HCT116 (cell line): ENCODE measurements at regions not wholly inside any gene's neighbourhood (a gene's known extent, or its start where the extent isn't known, plus 50 kb on each side); places are given as distances from the start of the nearest gene placed in this dataset.

Experiments
- ATAC-seq: fragments of 200-7000 bp; cut with Tn5 transposase; 2 replicates; pipeline ENCODE4 v1.9.1; 2020; ENCODE audit warnings: mild to moderate bottlenecking, moderate library complexity
- BruUV-seq: library from RNA; stranded (reverse); fragments of 400-500 nt; replicated peaks from 2 replicates; lab custom pipeline; 2021; lab: Mats Ljungman, UMichigan
- CTCF ChIA-PET: fragments of 300-600 bp; sonication (Branson Sonifier 250); formaldehyde crosslinking; loops from one replicate; lab custom pipeline; 2021; ENCODE audit warnings: antibody characterized with exemption; lab: Charles Lee
- POLR2A ChIA-PET: fragments of 300-600, 350-600 bp; sonication (Branson Sonifier 250); formaldehyde crosslinking; loops from one replicate; lab custom pipeline; 2021; ENCODE audit warnings: antibody characterized with exemption; lab: Charles Lee
- RAD21 ChIA-PET, 2 experiments: fragments of 300-600 bp; sonication (Branson Sonifier 250); formaldehyde crosslinking; loops; one replicate each; lab custom pipeline; 2023; ENCODE audit warnings: low total read pairs in 2 of 2; ENCODE audit not compliant: uncharacterized antibody in 2 of 2, unreplicated experiment in 2 of 2, low non-redundant PET in 1 of 2; lab: Charles Lee
- DNase-seq: peaks from one replicate; pipeline ENCODE4 v3.0.0-alpha.2; 2010; ENCODE audit warnings: low read depth, low spot score
- H2AFZ ChIP-seq: fragments of 200-600 bp; shearing (Covaris generic), sonication (generic); 2 replicates; pipeline ENCODE4 v1.6.1; 2017; ENCODE audit warnings: low read depth, mixed run types, mixed read lengths, antibody characterized with exemption, low read length; ENCODE audit not compliant: poor library complexity, severe bottlenecking
- H3K27ac ChIP-seq: 2 replicates; pipeline ENCODE4 v1.5.1; 2012; ENCODE audit warnings: low read depth, low read length
- H3K27me3 ChIP-seq: fragments of 200-600 bp; sonication (generic); 2 replicates; pipeline ENCODE4 v1.6.1; 2016; ENCODE audit warnings: mixed run types, low read length, mixed read lengths; ENCODE audit not compliant: insufficient read depth
- H3K36me3 ChIP-seq, 2 experiments: fragments of 200-500 bp in 1 of 2; fragments of 200-600 bp in 1 of 2; sonication (Bioruptor generic) in 1 of 2; sonication (generic) in 1 of 2; 2 replicates each; pipeline versions ENCODE4 v1.5.1 to v1.6.1; 2014 to 2016; ENCODE audit warnings: low read length in 2 of 2, inconsistent platforms in 1 of 2, mixed read lengths in 1 of 2, mixed run types in 1 of 2; ENCODE audit not compliant: insufficient read depth in 2 of 2, control insufficient read depth in 1 of 2
- H3K4me1 ChIP-seq, 2 experiments: fragments of 200-600 bp in 1 of 2; sonication (generic) in 1 of 2; 2 replicates each; pipeline versions ENCODE4 v1.5.1 to v1.6.1; 2012 to 2017; ENCODE audit warnings: low read length in 2 of 2, inconsistent platforms in 1 of 2, mild to moderate bottlenecking in 1 of 2, mixed read lengths in 1 of 2, mixed run types in 1 of 2, moderate library complexity in 1 of 2; ENCODE audit not compliant: insufficient read depth in 2 of 2, control insufficient read depth in 1 of 2
- H3K4me2 ChIP-seq: fragments of 200-600 bp; sonication (generic); 2 replicates; pipeline ENCODE4 v1.6.1; 2017; ENCODE audit warnings: mixed run types, low read length, mixed read lengths
- H3K4me3 ChIP-seq, 2 experiments: fragments of 200-600 bp in 1 of 2; sonication (generic) in 1 of 2; replicated peaks in 1 of 2; 2 replicates each; pipeline ENCODE4 v1.5.1; 2011 to 2016; ENCODE audit warnings: low read length in 2 of 2, control low read depth in 1 of 2, low read depth in 1 of 2, mild to moderate bottlenecking in 1 of 2, mixed read lengths in 1 of 2, mixed run types in 1 of 2
- H3K79me2 ChIP-seq: fragments of 200-600 bp; sonication (generic); 2 replicates; pipeline ENCODE4 v1.6.1; 2017; ENCODE audit warnings: mild to moderate bottlenecking, mixed run types, low read length, moderate library complexity, mixed read lengths; ENCODE audit not compliant: insufficient read depth
- H3K9ac ChIP-seq: fragments of 200-600 bp; sonication (generic); 2 replicates; pipeline ENCODE4 v1.6.1; 2016; ENCODE audit warnings: low read length, mixed read lengths
- H3K9me2 ChIP-seq: fragments of 200-600 bp; sonication (generic), shearing (Covaris generic); 2 replicates; pipeline ENCODE4 v1.6.1; 2017; ENCODE audit warnings: mixed run types, mild to moderate bottlenecking, moderate library complexity; ENCODE audit not compliant: insufficient read depth
- H3K9me3 ChIP-seq, 2 experiments: fragments of 200-500 bp in 1 of 2; fragments of 200-600 bp in 1 of 2; sonication (Bioruptor generic) in 1 of 2; sonication (generic) in 1 of 2; 2 replicates each; pipeline ENCODE4 v1.6.1; 2014 to 2017; ENCODE audit warnings: low read length in 2 of 2, mixed read lengths in 2 of 2, inconsistent platforms in 1 of 2, low read depth in 1 of 2, mild to moderate bottlenecking in 1 of 2, mixed run types in 1 of 2, moderate library complexity in 1 of 2; ENCODE audit not compliant: control insufficient read depth in 1 of 2, insufficient read depth in 1 of 2
- H4K20me1 ChIP-seq: fragments of 200-600 bp; sonication (generic), shearing (Covaris generic); 2 replicates; pipeline ENCODE4 v1.6.1; 2017; ENCODE audit warnings: mixed run types, mild to moderate bottlenecking, moderate library complexity; ENCODE audit not compliant: insufficient read depth
- CBX3 ChIP-seq: IDR thresholded peaks from 2 replicates; pipeline ENCODE4 v1.6.1; 2012; ENCODE audit warnings: low read depth
- EGR1 ChIP-seq: IDR thresholded peaks from 2 replicates; pipeline ENCODE4 v1.6.1; 2012; ENCODE audit warnings: low read depth
- ELF1 ChIP-seq: IDR thresholded peaks from 2 replicates; pipeline ENCODE4 v1.6.1; 2012; ENCODE audit warnings: low read depth, borderline replicate concordance
- EZH2 ChIP-seq: fragments of 200-600 bp; sonication (generic); IDR thresholded peaks from 2 replicates; pipeline ENCODE4 v1.6.1; 2017; ENCODE audit warnings: antibody characterized with exemption, mixed run types
- EZH2phosphoT487 ChIP-seq: fragments of 200-600 bp; IDR thresholded peaks from 2 replicates; pipeline ENCODE4 v1.6.1; 2018; ENCODE audit warnings: antibody characterized with exemption, borderline replicate concordance
- POLR2AphosphoS5 ChIP-seq: IDR thresholded peaks from 2 replicates; pipeline ENCODE4 v1.6.1; 2011; ENCODE audit warnings: mild to moderate bottlenecking, low read depth, low read length, moderate library complexity
- SIN3A ChIP-seq: IDR thresholded peaks from 2 replicates; pipeline ENCODE4 v1.6.1; 2012; ENCODE audit warnings: low read depth
- SRF ChIP-seq: IDR thresholded peaks from 2 replicates; pipeline ENCODE4 v1.6.1; 2012; ENCODE audit warnings: low read depth
- TCF7L2 ChIP-seq: IDR thresholded peaks from 2 replicates; pipeline ENCODE4 v1.7.0; 2011; ENCODE audit warnings: borderline replicate concordance, inconsistent platforms; ENCODE audit not compliant: insufficient read depth, insufficient read length; ENCODE audit errors: extremely low read depth
- YY1 ChIP-seq: IDR thresholded peaks from 2 replicates; pipeline ENCODE4 v1.6.1; 2011; ENCODE audit warnings: low read length, low read depth, moderate library complexity, mild to moderate bottlenecking; ENCODE audit not compliant: insufficient replicate concordance; ENCODE audit errors: extremely low read depth
- ZBTB33 ChIP-seq: IDR thresholded peaks from 2 replicates; pipeline ENCODE4 v1.6.1; 2011; ENCODE audit warnings: mild to moderate bottlenecking, low read length, moderate library complexity; ENCODE audit not compliant: insufficient replicate concordance; ENCODE audit errors: extremely low read depth
- ZFX ChIP-seq: fragments of 450-650 bp; IDR thresholded peaks from 2 replicates; pipeline ENCODE4 v1.6.1; 2017
- ZNF274 ChIP-seq: fragments of 200-500 bp; sonication (Bioruptor generic); IDR thresholded peaks from 2 replicates; pipeline ENCODE4 v1.6.1; 2014; ENCODE audit warnings: mild to moderate bottlenecking, low read depth, low read length, inconsistent platforms
- intact Hi-C: fragments of 100-400 bp; cut with micrococcal nuclease; formaldehyde crosslinking; loops from 2 replicates; pipeline ENCODE4 v1.10.0; 2022
- TF ChIP-seq, protein P1 (sequence below), 3 experiments: fragments of 200-600 bp in 1 of 3; sonication (generic) in 1 of 3; IDR thresholded peaks in 2 of 3; conservative IDR thresholded peaks in 1 of 3; 2 replicates each; pipeline ENCODE4 v1.5.1; 2012 to 2017; ENCODE audit warnings: low read depth in 2 of 3, low read length in 2 of 3, antibody characterized with exemption in 1 of 3, borderline replicate concordance in 1 of 3, control low read depth in 1 of 3, mild to moderate bottlenecking in 1 of 3, mixed read lengths in 1 of 3, mixed run types in 1 of 3, moderate library complexity in 1 of 3; ENCODE audit not compliant: insufficient read depth in 1 of 3
- TF ChIP-seq, protein P2 (sequence below): IDR thresholded peaks from 2 replicates; pipeline ENCODE4 v1.6.1; 2012
- TF ChIP-seq, protein P3 (sequence below): IDR thresholded peaks from 2 replicates; pipeline ENCODE4 v1.6.1; 2012

DNA sequence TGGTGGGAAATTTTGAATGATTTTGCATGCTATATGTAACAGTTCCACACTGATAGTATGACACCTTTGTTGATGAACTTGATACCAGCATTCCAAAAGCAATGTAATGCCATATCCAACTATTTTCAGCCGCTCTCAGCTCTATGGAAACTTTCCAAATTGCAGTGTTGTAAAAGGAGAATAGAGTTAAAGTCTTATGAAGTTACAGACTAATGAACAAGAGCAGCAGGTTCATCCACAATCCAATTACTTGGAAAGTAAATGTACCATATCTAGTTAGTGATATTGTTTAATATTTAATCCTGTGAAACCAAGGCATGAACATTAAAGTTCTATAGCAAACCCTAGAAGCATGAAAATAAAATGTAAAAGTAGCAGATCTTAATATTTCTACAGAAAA lies 418.2 kb downstream of the TUSC1 start:
- POLR2A ChIA-PET, result no interaction called here
- BruUV-seq, result no TSS peak
- TF ChIP-seq EZH2phosphoT487 (no peak), ZBTB33 (no peak), POLR2AphosphoS5 (no peak), EZH2 (no peak), YY1 (no peak), CBX3 (no peak), SRF (no peak), SIN3A (no peak), TCF7L2 (no peak), ELF1 (no peak), ZFX (no peak), EGR1 (no peak), ZNF274 (no peak)
- TF ChIP-seq, protein P1, sequence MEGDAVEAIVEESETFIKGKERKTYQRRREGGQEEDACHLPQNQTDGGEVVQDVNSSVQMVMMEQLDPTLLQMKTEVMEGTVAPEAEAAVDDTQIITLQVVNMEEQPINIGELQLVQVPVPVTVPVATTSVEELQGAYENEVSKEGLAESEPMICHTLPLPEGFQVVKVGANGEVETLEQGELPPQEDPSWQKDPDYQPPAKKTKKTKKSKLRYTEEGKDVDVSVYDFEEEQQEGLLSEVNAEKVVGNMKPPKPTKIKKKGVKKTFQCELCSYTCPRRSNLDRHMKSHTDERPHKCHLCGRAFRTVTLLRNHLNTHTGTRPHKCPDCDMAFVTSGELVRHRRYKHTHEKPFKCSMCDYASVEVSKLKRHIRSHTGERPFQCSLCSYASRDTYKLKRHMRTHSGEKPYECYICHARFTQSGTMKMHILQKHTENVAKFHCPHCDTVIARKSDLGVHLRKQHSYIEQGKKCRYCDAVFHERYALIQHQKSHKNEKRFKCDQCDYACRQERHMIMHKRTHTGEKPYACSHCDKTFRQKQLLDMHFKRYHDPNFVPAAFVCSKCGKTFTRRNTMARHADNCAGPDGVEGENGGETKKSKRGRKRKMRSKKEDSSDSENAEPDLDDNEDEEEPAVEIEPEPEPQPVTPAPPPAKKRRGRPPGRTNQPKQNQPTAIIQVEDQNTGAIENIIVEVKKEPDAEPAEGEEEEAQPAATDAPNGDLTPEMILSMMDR (IDR thresholded peaks at IDR 0.05 in 2 of 3, conservative IDR thresholded peaks at IDR 0.05 in 1 of 3; ENCODE audit: borderline replicate concordance in 1 of 3, insufficient read depth in 1 of 3, low read depth in 2 of 3, low read length in 2 of 3), result no peak
- TF ChIP-seq, protein P2, sequence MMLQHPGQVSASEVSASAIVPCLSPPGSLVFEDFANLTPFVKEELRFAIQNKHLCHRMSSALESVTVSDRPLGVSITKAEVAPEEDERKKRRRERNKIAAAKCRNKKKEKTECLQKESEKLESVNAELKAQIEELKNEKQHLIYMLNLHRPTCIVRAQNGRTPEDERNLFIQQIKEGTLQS, result no peak
- TF ChIP-seq, protein P3, sequence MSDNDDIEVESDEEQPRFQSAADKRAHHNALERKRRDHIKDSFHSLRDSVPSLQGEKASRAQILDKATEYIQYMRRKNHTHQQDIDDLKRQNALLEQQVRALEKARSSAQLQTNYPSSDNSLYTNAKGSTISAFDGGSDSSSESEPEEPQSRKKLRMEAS, result no peak
- TF ChIP-seq, all 23 proteins: peak for 0
- H3K27me3 ChIP-seq, result no peaks in the 10 kb centered on the region
- H3K36me3 ChIP-seq, result no peaks in the 10 kb centered on the region
- H3K9me3 ChIP-seq, result peaks cover 4 to 17% of the 10 kb centered on the region in 2 experiments; a peak in 2 of 4 replicates
- H3K4me2 ChIP-seq, result no peak overlapping the region
- no peak for ATAC-seq
- ChIA-PET CTCF (no interaction called here), RAD21 (no interaction called here)
- intact Hi-C loops, result no loop called here
- no peaks in the 10 kb centered on the region for H3K9me2 ChIP-seq
- no peaks in the 10 kb centered on the region for H3K79me2 ChIP-seq
- no peak overlapping the region for H3K4me3 ChIP-seq
- H4K20me1 ChIP-seq, result no peaks in the 10 kb centered on the region; the same call in 1 of the 2 replicates
- H2AFZ ChIP-seq, result no peak overlapping the region
- H3K27ac ChIP-seq, result no peak overlapping the region
- H3K4me1 ChIP-seq, result no peaks in the 10 kb centered on the region
- no peak for DNase-seq
- no peak overlapping the region for H3K9ac ChIP-seq
